OCI-LY1 (cell line): ENCODE measurements at regions not wholly inside any gene's neighbourhood (a gene's known extent, or its start where the extent isn't known, plus 50 kb on each side); places are given as distances from the start of the nearest gene placed in this dataset.

Source experiments
- CTCF ChIP-seq: fragments of 200-600 bp; sonication (generic), shearing (Covaris generic); IDR thresholded peaks from 2 replicates; pipeline ENCODE4 v1.5.1; 2017; ENCODE audit warnings: mild to moderate bottlenecking, antibody characterized with exemption, low read length, moderate library complexity, mixed read lengths
- EZH2 ChIP-seq: fragments of 200-600 bp; sonication (generic), shearing (Covaris generic); IDR thresholded peaks from 2 replicates; pipeline ENCODE4 v1.8.0; 2017; ENCODE audit warnings: borderline replicate concordance, mixed run types, mild to moderate bottlenecking, antibody characterized with exemption, low read length, moderate library complexity, mixed read lengths

GRCh38 chr1:221991221-221991620 is 249.3 kb upstream of the DUSP10 start:
- no peak for TF ChIP-seq CTCF
- no peak for TF ChIP-seq EZH2
